ENCODE measurements at regions not wholly inside any gene's neighbourhood (a gene's known extent, or its start where the extent isn't known, plus 50 kb on each side); places are given as distances from the start of the nearest gene placed in this dataset.
"Not testable (repeated sequence)": the region's sequence is repeated elsewhere in the genome, so short reads cannot be mapped to it uniquely, and the experiment has no call there.

- no peak for DNase-seq
Measured at GRCh38 chr7:79709574-79710409, 256.3 kb upstream of the MAGI2 start.

GRCh38 chr7:79702116-79702515, 248.6 kb upstream of the MAGI2 start:
- no peak for DNase-seq

- no peak for DNase-seq
Measured at GRCh38 chr7:79692015-79692414, 238.5 kb upstream of the MAGI2 start.

- DNase-seq, result no peak
Measured at GRCh38 chr7:79691074-79691473, 237.6 kb upstream of the MAGI2 start.

GRCh38 chr7:79684384-79684783, 230.9 kb upstream of the MAGI2 start:
- no peak for DNase-seq

GRCh38 chr7:79683916-79684315, 230.4 kb upstream of the MAGI2 start:
- no peak for DNase-seq

GRCh38 chr7:79683185-79683890, 229.9 kb upstream of the MAGI2 start:
- no peak for DNase-seq

GRCh38 chr7:79681454-79681853, 228.0 kb upstream of the MAGI2 start:
- DNase-seq, result no peak

GRCh38 chr7:79673969-79674368, 220.5 kb upstream of the MAGI2 start:
- no peak for DNase-seq

- DNase-seq, result no peak
Measured at GRCh38 chr7:79673421-79673820, 220.0 kb upstream of the MAGI2 start.

- no peak for DNase-seq
Measured at GRCh38 chr7:79668292-79668691, 214.8 kb upstream of the MAGI2 start.

GRCh38 chr7:79666472-79666871, 213.0 kb upstream of the MAGI2 start:
- DNase-seq, result no peak

- DNase-seq, result peak; percentile 18
Measured at GRCh38 chr7:79664884-79665676, 211.6 kb upstream of the MAGI2 start.

- no peak for DNase-seq
Measured at GRCh38 chr7:79658304-79658703, 204.8 kb upstream of the MAGI2 start.

- no peak for DNase-seq
Measured at GRCh38 chr7:79653136-79653631, 199.7 kb upstream of the MAGI2 start.

- DNase-seq, result no peak
Measured at GRCh38 chr7:79652619-79653018, 199.2 kb upstream of the MAGI2 start.

GRCh38 chr7:79647711-79648110, 194.2 kb upstream of the MAGI2 start:
- DNase-seq, result no peak

- DNase-seq, result no peak
Measured at GRCh38 chr7:79646278-79646677, 192.8 kb upstream of the MAGI2 start.

- no peak for DNase-seq
Measured at GRCh38 chr7:79636849-79637248, 183.4 kb upstream of the MAGI2 start.

GRCh38 chr7:79625921-79626320, 172.5 kb upstream of the MAGI2 start:
- DNase-seq, result not testable (repeated sequence)

- no peak for DNase-seq
Measured at GRCh38 chr7:79624336-79624735, 170.9 kb upstream of the MAGI2 start.

GRCh38 chr7:79622781-79623180, 169.3 kb upstream of the MAGI2 start:
- no peak for DNase-seq

- DNase-seq, result no peak
Measured at GRCh38 chr7:79620291-79620690, 166.8 kb upstream of the MAGI2 start.
